ENCODE measurements at regions not wholly inside any gene's neighbourhood (a gene's known extent, or its start where the extent isn't known, plus 50 kb on each side); places are given as distances from the start of the nearest gene placed in this dataset.
"Not testable (repeated sequence)": the region's sequence is repeated elsewhere in the genome, so short reads cannot be mapped to it uniquely, and the experiment has no call there.

- DNase-seq: no peak
Observed at GRCh38 chr1:219717536-219717935, 104.6 kb upstream of the ZC3H11B start.

GRCh38 chr1:219716611-219717114 is 103.8 kb upstream of the ZC3H11B start:
- DNase-seq: no peak

- DNase-seq: no peak
Observed at GRCh38 chr1:219713981-219714381, 101.1 kb upstream of the ZC3H11B start.

- DNase-seq: no peak
Observed at GRCh38 chr1:219712506-219712905, 99.6 kb upstream of the ZC3H11B start.

GRCh38 chr1:219710529-219711194 is 97.8 kb upstream of the ZC3H11B start:
- DNase-seq: peak; percentile 95

GRCh38 chr1:219708919-219709543 is 96.1 kb upstream of the ZC3H11B start:
- no peak for DNase-seq

GRCh38 chr1:219707885-219708284 is 95.0 kb upstream of the ZC3H11B start:
- DNase-seq: not testable (repeated sequence)

GRCh38 chr1:219704331-219704730 is 91.4 kb upstream of the ZC3H11B start:
- DNase-seq: not testable (repeated sequence)

- no peak for DNase-seq
Observed at GRCh38 chr1:219703368-219703639, 90.4 kb upstream of the ZC3H11B start.

- DNase-seq: peak; percentile 32
Observed at GRCh38 chr1:219701476-219701875, 88.6 kb upstream of the ZC3H11B start.

- peak; percentile 73 for DNase-seq
Observed at GRCh38 chr1:219699870-219700269, 87.0 kb upstream of the ZC3H11B start.

GRCh38 chr1:219697682-219698081 is 84.8 kb upstream of the ZC3H11B start:
- no peak for DNase-seq

GRCh38 chr1:219692981-219693380 is 80.1 kb upstream of the ZC3H11B start:
- peak; percentile 19 for DNase-seq

- DNase-seq: no peak
Observed at GRCh38 chr1:219689774-219690173, 76.9 kb upstream of the ZC3H11B start.

- no peak for DNase-seq
Observed at GRCh38 chr1:219687779-219688178, 74.9 kb upstream of the ZC3H11B start.

- DNase-seq: no peak
Observed at GRCh38 chr1:219686171-219686570, 73.3 kb upstream of the ZC3H11B start.

- DNase-seq: no peak
Observed at GRCh38 chr1:219682788-219683187, 69.9 kb upstream of the ZC3H11B start.

GRCh38 chr1:219681876-219682275 is 69.0 kb upstream of the ZC3H11B start:
- no peak for DNase-seq

GRCh38 chr1:219676012-219676765 is 63.3 kb upstream of the ZC3H11B start:
- peak; percentile 62 for DNase-seq

- no peak for DNase-seq
Observed at GRCh38 chr1:219670426-219671149, 57.7 kb upstream of the ZC3H11B start.

- DNase-seq: no peak
Observed at GRCh38 chr1:219669556-219669955, 56.7 kb upstream of the ZC3H11B start.

- no peak for DNase-seq
Observed at GRCh38 chr1:219669042-219669441, 56.1 kb upstream of the ZC3H11B start.

GRCh38 chr1:219668446-219668845 is 55.5 kb upstream of the ZC3H11B start:
- no peak for DNase-seq
